ENCODE measurements at regions not wholly inside any gene's neighbourhood (a gene's known extent, or its start where the extent isn't known, plus 50 kb on each side); places are given as distances from the start of the nearest gene placed in this dataset.

DNA sequence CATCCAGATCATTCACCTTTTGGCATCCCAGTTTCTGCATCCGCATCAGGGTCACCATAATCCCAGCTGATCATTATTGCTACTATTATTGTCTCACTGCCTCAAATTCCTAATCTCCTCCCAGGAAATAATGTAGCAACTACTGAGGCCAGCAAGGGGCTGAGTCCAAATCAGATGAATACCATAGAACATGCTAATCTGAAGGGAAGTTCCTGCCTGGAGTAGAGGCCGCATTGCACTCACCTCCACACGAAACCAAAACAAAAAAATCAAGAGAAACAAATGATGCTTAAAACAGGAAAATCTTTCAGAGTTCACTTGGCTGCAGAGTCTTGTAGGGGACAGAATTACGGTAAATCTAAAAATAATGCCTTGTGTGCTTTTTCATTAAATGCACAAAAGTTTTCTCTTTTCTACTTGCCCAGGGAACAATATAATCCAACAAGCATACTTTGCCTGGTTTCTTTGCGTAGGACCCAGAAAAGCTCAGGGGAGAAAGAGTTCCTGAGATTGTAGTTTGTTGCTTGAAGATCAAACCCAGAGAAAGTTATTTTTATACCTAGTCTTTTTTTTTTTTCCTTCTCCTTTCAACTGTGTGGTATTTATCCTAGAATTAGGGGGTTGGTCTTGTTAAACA is 87.7 kb upstream of the KLF4 start:
- TF ChIP-seq EP300 (IDR thresholded peaks at IDR 0.05; ENCODE audit: low read depth) = no peak
- no peak for TF ChIP-seq POLR2A (IDR thresholded peaks at IDR 0.05)
- TF ChIP-seq, protein P1, sequence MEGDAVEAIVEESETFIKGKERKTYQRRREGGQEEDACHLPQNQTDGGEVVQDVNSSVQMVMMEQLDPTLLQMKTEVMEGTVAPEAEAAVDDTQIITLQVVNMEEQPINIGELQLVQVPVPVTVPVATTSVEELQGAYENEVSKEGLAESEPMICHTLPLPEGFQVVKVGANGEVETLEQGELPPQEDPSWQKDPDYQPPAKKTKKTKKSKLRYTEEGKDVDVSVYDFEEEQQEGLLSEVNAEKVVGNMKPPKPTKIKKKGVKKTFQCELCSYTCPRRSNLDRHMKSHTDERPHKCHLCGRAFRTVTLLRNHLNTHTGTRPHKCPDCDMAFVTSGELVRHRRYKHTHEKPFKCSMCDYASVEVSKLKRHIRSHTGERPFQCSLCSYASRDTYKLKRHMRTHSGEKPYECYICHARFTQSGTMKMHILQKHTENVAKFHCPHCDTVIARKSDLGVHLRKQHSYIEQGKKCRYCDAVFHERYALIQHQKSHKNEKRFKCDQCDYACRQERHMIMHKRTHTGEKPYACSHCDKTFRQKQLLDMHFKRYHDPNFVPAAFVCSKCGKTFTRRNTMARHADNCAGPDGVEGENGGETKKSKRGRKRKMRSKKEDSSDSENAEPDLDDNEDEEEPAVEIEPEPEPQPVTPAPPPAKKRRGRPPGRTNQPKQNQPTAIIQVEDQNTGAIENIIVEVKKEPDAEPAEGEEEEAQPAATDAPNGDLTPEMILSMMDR (IDR thresholded peaks at IDR 0.05) = no peak

Data from transverse colon (tissue), 3 donors.